Adipocyte (in vitro differentiated cells): ENCODE measurements at regions not wholly inside any gene's neighbourhood (a gene's known extent, or its start where the extent isn't known, plus 50 kb on each side); places are given as distances from the start of the nearest gene placed in this dataset.
A peak's percentile ranks its signal among the peaks of the same experiment; 100 is the strongest.

Source experiments
- DNase-seq: peaks from one replicate; pipeline ENCODE4 v3.0.0-alpha.2; 2015; ENCODE audit warnings: low read depth
- H3K27me3 ChIP-seq: replicated peaks from 2 replicates; pipeline ENCODE4 v1.7.0; 2013; ENCODE audit warnings: mild to moderate bottlenecking, low read length, moderate library complexity; ENCODE audit not compliant: control insufficient read depth, insufficient read depth
- H3K36me3 ChIP-seq: 2 replicates; pipeline ENCODE4 v1.7.0; 2013; ENCODE audit warnings: low read length, mild to moderate bottlenecking, moderate library complexity; ENCODE audit not compliant: control insufficient read depth, insufficient read depth, severe bottlenecking
- H3K4me1 ChIP-seq: 2 replicates; pipeline ENCODE4 v1.7.0; 2013; ENCODE audit warnings: mild to moderate bottlenecking, low read length, moderate library complexity; ENCODE audit not compliant: control insufficient read depth, insufficient read depth
- H3K4me3 ChIP-seq: 2 replicates; pipeline ENCODE4 v1.7.0; 2013; ENCODE audit warnings: mild to moderate bottlenecking, low read length, moderate library complexity
- H3K9ac ChIP-seq: 2 replicates; pipeline ENCODE4 v1.7.0; 2013; ENCODE audit warnings: mild to moderate bottlenecking, low read length, moderate library complexity
- H3K9me3 ChIP-seq: 2 replicates; pipeline ENCODE4 v1.7.0; 2013; ENCODE audit warnings: mild to moderate bottlenecking, low read length, moderate library complexity; ENCODE audit not compliant: control insufficient read depth

GRCh38 chr2:220892018-220892634, 680.0 kb downstream of the EPHA4 start:
- H3K27me3 ChIP-seq = no peaks in the 10 kb centered on the region
- no peaks in the 10 kb centered on the region for H3K36me3 ChIP-seq
- no peak overlapping the region for H3K4me3 ChIP-seq
- peaks cover 7% of the 10 kb centered on the region for H3K9me3 ChIP-seq
- H3K9ac ChIP-seq = no peak overlapping the region
- no peak for DNase-seq
- H3K4me1 ChIP-seq = peaks cover 4% of the 10 kb centered on the region

- Histone ChIP-seq H3K4me3 (no peak overlapping the region), H3K27me3 (no peaks in the 10 kb centered on the region), H3K9me3 (no peaks in the 10 kb centered on the region), H3K4me1 (no peaks in the 10 kb centered on the region), H3K36me3 (no peaks in the 10 kb centered on the region), H3K9ac (no peak overlapping the region)
- no peak for DNase-seq
These were observed 678.7 kb downstream of the EPHA4 start for GRCh38 chr2:220893411-220893810.

GRCh38 chr2:220894069-220894468, 678.0 kb downstream of the EPHA4 start:
- no peak overlapping the region for H3K9ac ChIP-seq
- H3K9me3 ChIP-seq = no peaks in the 10 kb centered on the region
- DNase-seq = peak; percentile 34
- H3K36me3 ChIP-seq = no peaks in the 10 kb centered on the region
- H3K4me1 ChIP-seq = no peaks in the 10 kb centered on the region
- H3K4me3 ChIP-seq = no peak overlapping the region
- H3K27me3 ChIP-seq = no peaks in the 10 kb centered on the region

DNA sequence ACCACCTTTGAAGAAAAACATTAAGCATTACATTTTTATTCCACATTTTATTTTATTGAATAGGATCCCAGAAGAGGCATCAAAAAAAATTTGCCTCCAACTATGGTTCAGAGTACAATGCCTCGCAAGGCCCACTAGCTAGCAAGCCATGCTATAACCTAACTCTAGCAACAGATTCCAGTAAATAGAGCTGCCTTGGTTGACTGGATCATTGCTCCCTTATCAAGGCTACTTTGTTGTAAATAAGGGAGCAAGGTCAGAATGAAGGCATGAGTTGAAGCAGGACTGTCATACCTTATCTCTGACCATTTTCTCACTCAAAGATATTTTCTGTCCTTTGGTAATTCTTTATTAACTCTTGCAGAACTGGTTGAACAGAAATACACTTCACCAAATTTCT, 672.6 kb downstream of the EPHA4 start:
- Histone ChIP-seq H3K27me3 (no peaks in the 10 kb centered on the region), H3K9me3 (no peaks in the 10 kb centered on the region), H3K4me1 (no peaks in the 10 kb centered on the region), H3K36me3 (no peaks in the 10 kb centered on the region), H3K9ac (no peak overlapping the region), H3K4me3 (no peak overlapping the region)
- DNase-seq = no peak

- Histone ChIP-seq H3K4me3 (no peak overlapping the region), H3K9ac (no peak overlapping the region), H3K27me3 (no peaks in the 10 kb centered on the region), H3K9me3 (no peaks in the 10 kb centered on the region), H3K4me1 (no peaks in the 10 kb centered on the region), H3K36me3 (no peaks in the 10 kb centered on the region)
- peak; percentile 20 for DNase-seq
These were observed 668.1 kb downstream of the EPHA4 start for GRCh38 chr2:220904015-220904414.

DNA sequence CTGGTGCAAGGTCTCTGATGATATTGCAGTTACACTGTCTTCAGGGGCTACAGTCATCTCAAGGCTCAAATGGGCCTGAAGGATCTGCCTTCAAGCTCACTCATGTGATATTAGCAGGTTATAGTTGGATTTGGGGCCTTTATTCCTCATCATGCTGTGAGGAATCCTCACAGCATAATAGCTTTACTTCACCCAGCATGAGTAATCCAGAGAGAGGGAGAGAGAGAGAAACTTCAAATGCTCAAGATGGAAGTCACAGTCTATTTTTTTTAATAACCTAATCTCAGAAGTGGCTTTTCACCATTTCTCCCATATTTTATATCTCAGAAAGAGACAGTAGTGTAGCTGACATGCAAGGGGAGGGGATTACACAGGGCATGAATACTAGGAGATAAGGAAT, 658.7 kb downstream of the EPHA4 start:
- DNase-seq = peak; percentile 27
- Histone ChIP-seq H3K36me3 (no peaks in the 10 kb centered on the region), H3K9me3 (no peaks in the 10 kb centered on the region), H3K27me3 (no peaks in the 10 kb centered on the region), H3K4me1 (no peaks in the 10 kb centered on the region), H3K9ac (no peak overlapping the region), H3K4me3 (no peak overlapping the region)

- Histone ChIP-seq H3K9ac (no peak overlapping the region), H3K36me3 (no peaks in the 10 kb centered on the region), H3K9me3 (no peaks in the 10 kb centered on the region), H3K27me3 (no peaks in the 10 kb centered on the region), H3K4me1 (no peaks in the 10 kb centered on the region), H3K4me3 (no peak overlapping the region)
- DNase-seq = no peak
These were observed 656.9 kb downstream of the EPHA4 start for GRCh38 chr2:220915092-220915623.

DNA sequence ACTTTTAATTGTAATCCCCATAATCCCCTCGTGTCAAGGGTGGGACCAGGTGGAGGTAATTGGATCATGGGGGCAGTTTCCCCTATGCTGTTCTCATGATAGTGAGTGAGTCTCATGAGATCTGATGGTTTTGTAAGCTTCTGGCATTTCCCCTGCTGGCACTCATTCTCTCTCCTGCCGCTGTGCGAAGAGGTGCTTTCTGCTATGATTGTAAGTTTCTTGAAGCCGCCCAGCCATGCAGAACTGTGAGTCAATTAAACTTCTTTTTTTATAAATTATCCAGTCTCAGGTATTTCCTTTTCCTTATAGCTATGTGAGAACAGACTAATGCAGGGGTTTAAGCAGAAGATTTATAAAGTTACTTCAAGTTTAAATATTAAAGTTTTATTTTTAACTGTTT, 655.2 kb downstream of the EPHA4 start:
- H3K9ac ChIP-seq = no peak overlapping the region
- H3K27me3 ChIP-seq = no peaks in the 10 kb centered on the region
- no peak for DNase-seq
- H3K4me3 ChIP-seq = no peak overlapping the region
- no peaks in the 10 kb centered on the region for H3K4me1 ChIP-seq
- no peaks in the 10 kb centered on the region for H3K36me3 ChIP-seq
- no peaks in the 10 kb centered on the region for H3K9me3 ChIP-seq

DNA sequence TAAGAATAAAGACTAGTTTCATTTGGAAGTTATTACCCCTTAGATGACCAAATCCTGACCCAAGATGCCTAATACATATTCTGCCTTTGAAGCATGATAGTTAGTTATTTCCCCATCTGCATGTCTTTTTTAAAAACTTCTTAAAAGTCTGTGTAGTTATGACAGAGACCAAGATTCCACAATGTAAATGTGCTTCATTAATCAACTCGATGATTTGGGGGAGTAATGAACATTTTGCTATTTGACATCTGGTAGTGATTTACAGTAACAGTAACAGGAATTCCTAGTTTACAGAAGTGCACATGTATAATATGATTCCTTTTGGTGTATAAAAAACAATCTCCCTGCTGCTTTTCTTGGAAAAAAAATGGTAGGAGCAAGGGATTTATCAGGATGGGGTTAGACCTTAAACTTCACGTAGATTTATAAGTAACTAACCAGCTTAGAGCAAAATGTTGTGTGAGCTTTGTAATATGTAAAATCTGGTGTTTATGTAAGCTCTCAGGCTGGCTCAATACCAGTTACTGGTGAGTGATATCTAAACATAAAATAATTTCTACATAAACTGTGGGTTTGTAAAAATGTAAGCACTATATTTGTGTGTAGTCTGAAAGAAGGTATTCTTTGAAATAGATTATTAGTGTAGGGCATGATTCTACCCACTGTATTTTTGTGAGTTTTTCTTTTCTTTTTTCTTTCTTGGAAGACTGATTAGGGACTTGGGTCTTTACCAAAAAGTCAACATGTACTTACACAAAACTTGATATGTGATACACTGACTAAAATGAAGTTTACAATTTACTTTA, 641.6 kb downstream of the EPHA4 start:
- Histone ChIP-seq H3K4me1 (peaks cover 16% of the 10 kb centered on the region), H3K36me3 (no peaks in the 10 kb centered on the region), H3K27me3 (no peaks in the 10 kb centered on the region), H3K9ac (no peak overlapping the region), H3K9me3 (peaks cover 15% of the 10 kb centered on the region), H3K4me3 (no peak overlapping the region)
- peak; percentile 63 for DNase-seq

- Histone ChIP-seq H3K36me3 (no peaks in the 10 kb centered on the region), H3K4me1 (peaks cover 16% of the 10 kb centered on the region), H3K9me3 (peaks cover 5% of the 10 kb centered on the region), H3K4me3 (no peak overlapping the region), H3K27me3 (no peaks in the 10 kb centered on the region), H3K9ac (no peak overlapping the region)
- peak; percentile 51 for DNase-seq
These were observed 640.6 kb downstream of the EPHA4 start for GRCh38 chr2:220931491-220931890.

DNA sequence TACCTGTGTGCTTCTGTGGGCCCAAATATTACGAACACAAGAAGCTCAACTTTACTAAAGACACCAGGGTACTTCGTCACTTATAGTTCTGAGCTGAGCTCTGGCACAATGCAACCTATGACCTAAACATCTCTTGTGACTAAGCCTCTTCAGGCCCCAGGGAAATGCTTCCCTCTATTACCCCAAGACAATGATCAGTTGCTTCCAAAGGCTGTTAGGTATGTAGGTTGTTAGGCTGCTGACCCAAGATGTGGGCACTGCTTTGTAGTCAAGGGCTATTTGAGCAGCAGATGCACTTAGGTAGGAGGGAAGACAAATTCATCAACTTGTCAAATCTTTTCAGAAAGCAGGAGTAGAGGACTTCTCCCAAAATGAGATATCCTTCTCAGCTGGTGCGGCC, 640.1 kb downstream of the EPHA4 start:
- peaks cover 16% of the 10 kb centered on the region for H3K4me1 ChIP-seq

More for the DNA sequence above, 640.1 kb downstream of the EPHA4 start:
- Histone ChIP-seq H3K9ac (no peak overlapping the region), H3K9me3 (no peaks in the 10 kb centered on the region), H3K36me3 (no peaks in the 10 kb centered on the region), H3K27me3 (no peaks in the 10 kb centered on the region), H3K4me3 (no peak overlapping the region)
- DNase-seq = no peak
